Ascending aorta (tissue), 2 donors: ENCODE measurements at regions not wholly inside any gene's neighbourhood (a gene's known extent, or its start where the extent isn't known, plus 50 kb on each side); places are given as distances from the start of the nearest gene placed in this dataset.

Experiments
- DNase-seq, 2 donors: peaks; one replicate each; pipeline ENCODE4 v3.0.0-alpha.2; 2019; ENCODE audit warnings: low spot score in 2 of 2
- H3K27ac ChIP-seq, 2 donors: fragments of 200-600 bp; sonication (generic); one replicate each; pipeline ENCODE4 v1.5.1; 2016 to 2017; ENCODE audit warnings: mild to moderate bottlenecking in 1 of 2
- H3K27me3 ChIP-seq: fragments of 200-600 bp; sonication (generic); one replicate; pipeline ENCODE4 v1.5.1; 2017
- H3K36me3 ChIP-seq, 2 donors: fragments of 200-600 bp; sonication (generic); one replicate each; pipeline ENCODE4 v1.5.1; 2016
- H3K4me1 ChIP-seq, 2 donors: fragments of 200-600 bp; sonication (generic); one replicate each; pipeline ENCODE4 v1.5.1; 2016 to 2017; ENCODE audit warnings: mild to moderate bottlenecking in 1 of 2
- H3K4me3 ChIP-seq, 2 donors: fragments of 200-600 bp; sonication (generic); one replicate each; pipeline ENCODE4 v1.5.1; 2016 to 2017; ENCODE audit warnings: mild to moderate bottlenecking in 1 of 2
- H3K9me3 ChIP-seq, 2 donors: fragments of 200-600 bp; sonication (generic); one replicate each; pipeline ENCODE4 v1.5.1; 2016
- intact Hi-C: fragments of 100-400 bp; cut with DNase I; formaldehyde crosslinking; loops from one replicate; pipeline ENCODE4 v1.15.1; 2023
- TF ChIP-seq, protein P1 (sequence below), 3 experiments: fragments of 200-600 bp in 2 of 3; fragments of 450-650 bp in 1 of 3; sonication (generic) in 2 of 3; IDR thresholded peaks; one replicate each; pipeline ENCODE4 v1.5.1; 2016 to 2019; ENCODE audit warnings: antibody characterized with exemption in 3 of 3, mild to moderate bottlenecking in 1 of 3, moderate library complexity in 1 of 3

DNA sequence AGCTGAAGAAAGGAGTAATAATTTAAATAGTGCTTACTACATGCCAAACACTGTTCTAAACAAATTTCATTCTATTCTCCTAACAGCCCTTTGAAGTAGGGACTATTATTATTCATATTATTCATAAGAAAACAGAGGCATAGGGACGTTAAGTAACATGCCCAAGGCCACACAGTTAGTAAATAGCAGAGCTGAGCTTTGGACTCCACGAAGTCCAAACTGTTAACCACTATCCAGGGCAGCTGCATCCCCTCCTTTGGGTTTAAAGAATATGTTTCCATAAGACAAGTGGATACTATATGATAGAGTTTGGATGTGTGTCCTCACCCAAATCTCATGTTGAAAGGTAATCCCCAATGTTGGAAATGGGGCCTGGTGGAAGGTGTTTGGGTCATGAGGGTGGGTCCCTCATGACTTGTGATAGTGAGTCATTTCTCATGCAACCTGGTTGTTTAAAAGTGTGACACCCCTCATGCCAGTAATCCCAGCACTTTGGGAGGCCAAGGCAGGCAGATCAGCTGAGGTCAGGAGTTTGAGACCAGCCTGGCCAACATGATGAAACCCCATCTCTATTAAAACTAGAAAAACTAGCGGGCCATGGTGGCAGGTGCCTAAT is 144.0 kb upstream of the CXADR start:
- no peaks in the 10 kb centered on the region for H3K27me3 ChIP-seq
- intact Hi-C loops = no loop called here
- no peaks in the 10 kb centered on the region for H3K4me1 ChIP-seq
- H3K36me3 ChIP-seq = no peaks in the 10 kb centered on the region
- TF ChIP-seq, protein P1, sequence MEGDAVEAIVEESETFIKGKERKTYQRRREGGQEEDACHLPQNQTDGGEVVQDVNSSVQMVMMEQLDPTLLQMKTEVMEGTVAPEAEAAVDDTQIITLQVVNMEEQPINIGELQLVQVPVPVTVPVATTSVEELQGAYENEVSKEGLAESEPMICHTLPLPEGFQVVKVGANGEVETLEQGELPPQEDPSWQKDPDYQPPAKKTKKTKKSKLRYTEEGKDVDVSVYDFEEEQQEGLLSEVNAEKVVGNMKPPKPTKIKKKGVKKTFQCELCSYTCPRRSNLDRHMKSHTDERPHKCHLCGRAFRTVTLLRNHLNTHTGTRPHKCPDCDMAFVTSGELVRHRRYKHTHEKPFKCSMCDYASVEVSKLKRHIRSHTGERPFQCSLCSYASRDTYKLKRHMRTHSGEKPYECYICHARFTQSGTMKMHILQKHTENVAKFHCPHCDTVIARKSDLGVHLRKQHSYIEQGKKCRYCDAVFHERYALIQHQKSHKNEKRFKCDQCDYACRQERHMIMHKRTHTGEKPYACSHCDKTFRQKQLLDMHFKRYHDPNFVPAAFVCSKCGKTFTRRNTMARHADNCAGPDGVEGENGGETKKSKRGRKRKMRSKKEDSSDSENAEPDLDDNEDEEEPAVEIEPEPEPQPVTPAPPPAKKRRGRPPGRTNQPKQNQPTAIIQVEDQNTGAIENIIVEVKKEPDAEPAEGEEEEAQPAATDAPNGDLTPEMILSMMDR (IDR thresholded peaks at IDR 0.05) = no peak
- no peak for DNase-seq
- no peak overlapping the region for H3K4me3 ChIP-seq
- H3K9me3 ChIP-seq = no peaks in the 10 kb centered on the region
- H3K27ac ChIP-seq = no peak overlapping the region

GRCh38 chr21:17370263-17370662 is 142.6 kb upstream of the CXADR start:
- H3K9me3 ChIP-seq = no peaks in the 10 kb centered on the region
- intact Hi-C loops = no loop called here
- DNase-seq = no peak
- TF ChIP-seq, protein P1 (IDR thresholded peaks at IDR 0.05) = no peak
- no peak overlapping the region for H3K27ac ChIP-seq
- H3K4me3 ChIP-seq = no peak overlapping the region
- H3K4me1 ChIP-seq = no peaks in the 10 kb centered on the region
- H3K36me3 ChIP-seq = no peaks in the 10 kb centered on the region
- H3K27me3 ChIP-seq = no peaks in the 10 kb centered on the region

DNA sequence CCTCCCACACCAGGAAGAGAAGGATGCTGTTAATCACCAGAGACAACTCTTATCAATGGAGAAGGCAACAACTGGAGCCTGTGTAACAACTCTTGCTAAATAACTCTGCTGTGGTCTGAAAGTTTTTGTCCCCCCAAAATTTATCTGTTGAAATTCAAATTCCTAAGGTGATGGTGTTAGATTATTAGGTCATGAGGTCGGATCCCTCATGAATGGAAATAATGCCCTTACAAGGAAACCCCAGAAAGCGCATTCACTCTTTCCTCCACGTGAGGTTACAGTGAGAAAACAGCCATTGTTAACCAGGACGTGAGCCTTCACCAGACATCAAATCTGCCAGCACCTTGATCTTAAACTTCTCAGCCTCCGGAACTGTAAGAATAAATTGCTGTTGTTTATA is 141.9 kb upstream of the CXADR start:
- H3K27ac ChIP-seq = no peak overlapping the region
- H3K4me3 ChIP-seq = no peak overlapping the region
- intact Hi-C loops = no loop called here
- no peaks in the 10 kb centered on the region for H3K27me3 ChIP-seq
- no peaks in the 10 kb centered on the region for H3K4me1 ChIP-seq
- no peaks in the 10 kb centered on the region for H3K9me3 ChIP-seq
- H3K36me3 ChIP-seq = no peaks in the 10 kb centered on the region
- TF ChIP-seq, protein P1 (IDR thresholded peaks at IDR 0.05) = no peak
- no peak for DNase-seq

DNA sequence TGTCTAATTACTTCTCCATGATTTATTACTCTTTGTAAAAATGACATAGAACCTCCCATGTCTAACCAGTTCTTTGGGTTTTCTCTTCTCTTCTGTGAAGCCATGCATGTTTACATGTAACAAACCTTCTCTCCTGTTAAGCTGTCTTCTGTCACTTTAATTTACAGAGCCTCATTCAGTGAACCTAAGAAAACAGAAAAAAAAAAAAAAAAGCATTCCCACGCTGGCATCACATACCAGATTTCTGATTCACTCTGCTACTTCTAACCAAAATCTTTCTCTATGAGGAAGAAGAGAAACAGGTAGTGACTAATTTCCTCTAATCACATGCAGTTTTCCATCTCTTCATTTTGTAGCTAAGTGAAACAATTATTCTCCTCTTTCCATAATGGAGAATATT is 141.4 kb upstream of the CXADR start:
- TF ChIP-seq, protein P1 (IDR thresholded peaks at IDR 0.05) = no peak
- no peak overlapping the region for H3K4me3 ChIP-seq
- no peaks in the 10 kb centered on the region for H3K9me3 ChIP-seq
- no peak for DNase-seq
- no peaks in the 10 kb centered on the region for H3K36me3 ChIP-seq
- H3K27me3 ChIP-seq = no peaks in the 10 kb centered on the region
- intact Hi-C loops = no loop called here
- H3K27ac ChIP-seq = no peak overlapping the region
- no peaks in the 10 kb centered on the region for H3K4me1 ChIP-seq

DNA sequence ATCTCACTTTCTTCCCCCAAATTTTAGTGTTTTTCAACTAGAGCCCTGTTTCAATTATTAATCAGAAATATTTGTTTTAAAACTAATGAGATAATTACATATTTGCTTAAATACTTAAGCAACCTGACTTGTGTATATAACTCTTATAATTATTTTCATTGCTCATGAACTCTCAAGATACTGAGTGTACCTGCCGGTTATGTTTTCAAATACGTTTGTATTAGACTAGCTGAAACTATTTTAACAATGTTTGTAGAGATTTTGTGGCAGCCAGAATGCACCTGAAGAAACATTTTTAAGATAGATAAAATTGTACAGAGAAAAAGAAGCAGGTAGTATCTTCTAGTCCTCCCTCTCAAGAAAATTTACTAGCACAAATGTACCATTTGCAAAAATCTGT is 140.6 kb upstream of the CXADR start:
- intact Hi-C loops = no loop called here
- Histone ChIP-seq H3K36me3 (no peaks in the 10 kb centered on the region), H3K27ac (no peak overlapping the region), H3K27me3 (no peaks in the 10 kb centered on the region), H3K4me1 (no peaks in the 10 kb centered on the region), H3K4me3 (no peak overlapping the region), H3K9me3 (no peaks in the 10 kb centered on the region)
- TF ChIP-seq, protein P1 (IDR thresholded peaks at IDR 0.05) = no peak
- no peak for DNase-seq

DNA sequence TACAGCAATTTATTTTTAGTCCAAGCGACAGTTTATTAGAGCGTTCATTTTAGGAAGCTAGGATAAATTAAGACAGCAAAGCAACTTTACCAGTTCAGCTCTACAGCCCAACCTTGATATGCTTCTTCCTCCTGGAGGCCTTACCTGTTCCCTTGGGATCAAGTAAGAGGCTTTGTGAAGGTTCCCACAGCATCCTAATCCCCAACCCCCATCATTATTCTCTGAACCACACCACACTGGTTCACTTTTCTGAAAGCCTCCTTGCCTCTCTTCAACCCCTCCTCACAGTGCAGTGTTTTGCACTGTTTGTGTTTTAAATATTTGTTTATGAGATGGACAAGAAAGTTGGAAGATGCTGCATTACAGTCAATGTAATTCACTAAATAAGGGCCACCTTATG is 126.3 kb upstream of the CXADR start:
- no peaks in the 10 kb centered on the region for H3K27me3 ChIP-seq
- intact Hi-C loops = no loop called here
- H3K27ac ChIP-seq = no peak overlapping the region
- H3K4me3 ChIP-seq = no peak overlapping the region
- H3K36me3 ChIP-seq = no peaks in the 10 kb centered on the region
- TF ChIP-seq, protein P1 (IDR thresholded peaks at IDR 0.05) = no peak
- H3K9me3 ChIP-seq = no peaks in the 10 kb centered on the region
- no peak for DNase-seq
- no peaks in the 10 kb centered on the region for H3K4me1 ChIP-seq
